ENCODE measurements at regions not wholly inside any gene's neighbourhood (a gene's known extent, or its start where the extent isn't known, plus 50 kb on each side); places are given as distances from the start of the nearest gene placed in this dataset.
A peak's percentile ranks its signal among the peaks of the same experiment; 100 is the strongest.

- DNase-seq (peak in 1 of 2 donors; percentile 12), ATAC-seq (no peak)
- Histone ChIP-seq H3K36me3 (ENCODE audit: control insufficient read depth, insufficient read depth, low read length) (peaks cover 8% of the 10 kb centered on the region), H3K27me3 (ENCODE audit: control insufficient read depth, insufficient read depth, low read length) (no peaks in the 10 kb centered on the region), H3K4me1 (ENCODE audit: control insufficient read depth, insufficient read depth, low read length) (peaks cover 14% of the 10 kb centered on the region), H3K4me3 (ENCODE audit: low read length) (no peak overlapping the region), H3K9me3 (ENCODE audit: control insufficient read depth, insufficient read depth, low read length) (no peaks in the 10 kb centered on the region), H3K27ac (ENCODE audit: low read length) (no peak overlapping the region)
- H3K4me1 Mint-ChIP-seq, result peaks cover 5 to 8% of the 10 kb centered on the region in 2 donors
- intact Hi-C loops (cut with micrococcal nuclease), result no loop called here
- H3K36me3 Mint-ChIP-seq, result no peaks in the 10 kb centered on the region
- WGBS (ENCODE audit: insufficient coverage), result 85% methylated on average over 4 of the region's 4 CpGs
- no peaks in the 10 kb centered on the region for H3K27me3 Mint-ChIP-seq (ENCODE audit: low read depth in 2 of 2)
- no peak overlapping the region for H3K27ac Mint-ChIP-seq
- no peak for TF ChIP-seq CTCF (IDR thresholded peaks at IDR 0.05)
- no peak overlapping the region for H3K4me3 Mint-ChIP-seq
- no peaks in the 10 kb centered on the region for H3K9me3 Mint-ChIP-seq
Observed at GRCh38 chr20:3330046-3330741, 77.3 kb downstream of the DNAAF9 start.

GRCh38 chr20:3328501-3328900 lies 79.0 kb downstream of the DNAAF9 start:
- 34% methylated on average over 4 of the region's 4 CpGs for WGBS (ENCODE audit: insufficient coverage)
- peak in 2 of 3 donors; percentile 47 to 78 for ATAC-seq

GRCh38 chr20:3326779-3327521 lies 80.5 kb downstream of the DNAAF9 start:
- H3K4me1 Mint-ChIP-seq, result peaks cover 11 to 17% of the 10 kb centered on the region in 2 donors
- H3K27me3 Mint-ChIP-seq (ENCODE audit: low read depth in 2 of 2), result no peaks in the 10 kb centered on the region
- WGBS (ENCODE audit: insufficient coverage), result 93% methylated on average over 6 of the region's 7 CpGs

More at GRCh38 chr20:3328501-3328900, 79.0 kb downstream of the DNAAF9 start:
- Mint-ChIP-seq H3K36me3 (no peaks in the 10 kb centered on the region), H3K27ac (peak overlapping the region in 1 of 2 donors; percentile 13), H3K4me3 (peak overlapping the region; percentile 59), H3K27me3 (ENCODE audit: low read depth in 2 of 2) (no peaks in the 10 kb centered on the region), H3K4me1 (peaks cover 8 to 14% of the 10 kb centered on the region in 2 donors), H3K9me3 (no peaks in the 10 kb centered on the region)
- peak in 1 of 2 donors; percentile 42 for DNase-seq
- H3K4me1 ChIP-seq (ENCODE audit: control insufficient read depth, insufficient read depth, low read length), result peaks cover 16% of the 10 kb centered on the region
- intact Hi-C loops (cut with micrococcal nuclease), result no loop called here
- peaks cover 6% of the 10 kb centered on the region for H3K36me3 ChIP-seq (ENCODE audit: control insufficient read depth, insufficient read depth, low read length)
- H3K9me3 ChIP-seq (ENCODE audit: control insufficient read depth, insufficient read depth, low read length), result no peaks in the 10 kb centered on the region
- no peak overlapping the region for H3K4me3 ChIP-seq (ENCODE audit: low read length)
- H3K27ac ChIP-seq (ENCODE audit: low read length), result no peak overlapping the region
- TF ChIP-seq CTCF (IDR thresholded peaks at IDR 0.05), result no peak
- H3K27me3 ChIP-seq (ENCODE audit: control insufficient read depth, insufficient read depth, low read length), result no peaks in the 10 kb centered on the region

More at GRCh38 chr20:3326779-3327521, 80.5 kb downstream of the DNAAF9 start:
- Histone ChIP-seq H3K36me3 (ENCODE audit: control insufficient read depth, insufficient read depth, low read length) (peaks cover 2% of the 10 kb centered on the region), H3K9me3 (ENCODE audit: control insufficient read depth, insufficient read depth, low read length) (no peaks in the 10 kb centered on the region), H3K27ac (ENCODE audit: low read length) (no peak overlapping the region), H3K4me1 (ENCODE audit: control insufficient read depth, insufficient read depth, low read length) (peaks cover 19% of the 10 kb centered on the region), H3K27me3 (ENCODE audit: control insufficient read depth, insufficient read depth, low read length) (no peaks in the 10 kb centered on the region), H3K4me3 (ENCODE audit: low read length) (no peak overlapping the region)
- no peak for ATAC-seq
- Mint-ChIP-seq H3K4me3 (no peak overlapping the region), H3K27ac (no peak overlapping the region), H3K9me3 (no peaks in the 10 kb centered on the region), H3K36me3 (no peaks in the 10 kb centered on the region)
- intact Hi-C loops (cut with micrococcal nuclease), result no loop called here
- no peak for DNase-seq
- TF ChIP-seq CTCF (IDR thresholded peaks at IDR 0.05), result no peak

Data from natural killer cell (primary cell).